ENCODE measurements at regions not wholly inside any gene's neighbourhood (a gene's known extent, or its start where the extent isn't known, plus 50 kb on each side); places are given as distances from the start of the nearest gene placed in this dataset.

- Histone ChIP-seq H3K27me3 (replicated peaks; ENCODE audit: insufficient read depth, low read length) (no peaks in the 10 kb centered on the region), H3K4me2 (ENCODE audit: low read depth, low read length) (no peak overlapping the region), H2AFZ (ENCODE audit: low read length) (no peak overlapping the region), H3K79me2 (ENCODE audit: low read length) (no peaks in the 10 kb centered on the region), H3K36me3 (replicated peaks; ENCODE audit: insufficient read depth, low read length) (no peaks in the 10 kb centered on the region), H3K9me3 (replicated peaks; ENCODE audit: insufficient read depth, low read length) (no peaks in the 10 kb centered on the region), H3K9ac (ENCODE audit: low read length) (no peak overlapping the region), H3K4me3 (ENCODE audit: low read length) (no peak overlapping the region), H3K4me1 (ENCODE audit: low read length) (no peaks in the 10 kb centered on the region), H4K20me1 (ENCODE audit: insufficient read depth, low read length) (no peaks in the 10 kb centered on the region), H3K9me2 (replicated peaks; ENCODE audit: insufficient read depth, low read length) (no peaks in the 10 kb centered on the region), H3F3A (ENCODE audit: insufficient read depth, low read length) (no peaks in the 10 kb centered on the region), H3K27ac (ENCODE audit: low read length) (no peak overlapping the region)
- DNase-seq, result no peak
- no peak for TF ChIP-seq EZH2phosphoT487 (IDR thresholded peaks at IDR 0.05; ENCODE audit: low read length)
- TF ChIP-seq CTCF (IDR thresholded peaks at IDR 0.05; ENCODE audit: low read length), result no peak
- no peak for TF ChIP-seq EZH2 (optimal IDR thresholded peaks at IDR 0.05; ENCODE audit: low read depth, low read length)
Observed at GRCh38 chr20:11012975-11013374, 339.2 kb upstream of the JAG1 start.

GRCh38 chr20:11013801-11014200, 340.0 kb upstream of the JAG1 start:
- Histone ChIP-seq H2AFZ (ENCODE audit: low read length) (no peak overlapping the region), H3K9me2 (replicated peaks; ENCODE audit: insufficient read depth, low read length) (no peaks in the 10 kb centered on the region), H3K27me3 (replicated peaks; ENCODE audit: insufficient read depth, low read length) (no peaks in the 10 kb centered on the region), H3F3A (ENCODE audit: insufficient read depth, low read length) (no peaks in the 10 kb centered on the region), H3K4me2 (ENCODE audit: low read depth, low read length) (no peak overlapping the region), H4K20me1 (ENCODE audit: insufficient read depth, low read length) (no peaks in the 10 kb centered on the region), H3K79me2 (ENCODE audit: low read length) (no peaks in the 10 kb centered on the region), H3K36me3 (replicated peaks; ENCODE audit: insufficient read depth, low read length) (no peaks in the 10 kb centered on the region), H3K9ac (ENCODE audit: low read length) (no peak overlapping the region), H3K9me3 (replicated peaks; ENCODE audit: insufficient read depth, low read length) (no peaks in the 10 kb centered on the region), H3K27ac (ENCODE audit: low read length) (no peak overlapping the region), H3K4me1 (ENCODE audit: low read length) (no peaks in the 10 kb centered on the region), H3K4me3 (ENCODE audit: low read length) (no peak overlapping the region)
- no peak for TF ChIP-seq EZH2 (optimal IDR thresholded peaks at IDR 0.05; ENCODE audit: low read depth, low read length)
- TF ChIP-seq CTCF (IDR thresholded peaks at IDR 0.05; ENCODE audit: low read length), result no peak
- TF ChIP-seq EZH2phosphoT487 (IDR thresholded peaks at IDR 0.05; ENCODE audit: low read length), result no peak
- DNase-seq, result no peak

GRCh38 chr20:11015440-11015839, 341.6 kb upstream of the JAG1 start:
- H3F3A ChIP-seq (ENCODE audit: insufficient read depth, low read length), result no peaks in the 10 kb centered on the region
- TF ChIP-seq CTCF (IDR thresholded peaks at IDR 0.05; ENCODE audit: low read length) (no peak), EZH2 (optimal IDR thresholded peaks at IDR 0.05; ENCODE audit: low read depth, low read length) (no peak), EZH2phosphoT487 (IDR thresholded peaks at IDR 0.05; ENCODE audit: low read length) (no peak)
- H3K27me3 ChIP-seq (replicated peaks; ENCODE audit: insufficient read depth, low read length), result no peaks in the 10 kb centered on the region
- H3K79me2 ChIP-seq (ENCODE audit: low read length), result no peaks in the 10 kb centered on the region
- H3K9ac ChIP-seq (ENCODE audit: low read length), result no peak overlapping the region
- H3K36me3 ChIP-seq (replicated peaks; ENCODE audit: insufficient read depth, low read length), result no peaks in the 10 kb centered on the region
- no peak overlapping the region for H3K4me2 ChIP-seq (ENCODE audit: low read depth, low read length)
- no peaks in the 10 kb centered on the region for H3K9me2 ChIP-seq (replicated peaks; ENCODE audit: insufficient read depth, low read length)
- no peak for DNase-seq
- H3K4me1 ChIP-seq (ENCODE audit: low read length), result no peaks in the 10 kb centered on the region
- H2AFZ ChIP-seq (ENCODE audit: low read length), result no peak overlapping the region
- H3K9me3 ChIP-seq (replicated peaks; ENCODE audit: insufficient read depth, low read length), result no peaks in the 10 kb centered on the region
- no peaks in the 10 kb centered on the region for H4K20me1 ChIP-seq (ENCODE audit: insufficient read depth, low read length)
- H3K4me3 ChIP-seq (ENCODE audit: low read length), result no peak overlapping the region
- H3K27ac ChIP-seq (ENCODE audit: low read length), result no peak overlapping the region
